HEK293T (cell line): ENCODE measurements at regions not wholly inside any gene's neighbourhood (a gene's known extent, or its start where the extent isn't known, plus 50 kb on each side); places are given as distances from the start of the nearest gene placed in this dataset.

Experiments used
- CTCF ChIA-PET: fragments of 350-600 bp; formaldehyde crosslinking; extraction: SDS; loops from one replicate; lab custom pipeline; 2021; ENCODE audit warnings: antibody characterized with exemption, inconsistent platforms; lab: Yijun Ruan, JAX
- POLR2A ChIA-PET: fragments of 350-600 bp; formaldehyde crosslinking; extraction: SDS; loops from one replicate; lab custom pipeline; 2020; ENCODE audit warnings: antibody characterized with exemption, inconsistent platforms; lab: Yijun Ruan, JAX
- DNase-seq: peaks from one replicate; pipeline ENCODE4 v3.0.0; 2012; ENCODE audit warnings: mixed read lengths; ENCODE audit errors: extremely low spot score
- ARNT ChIP-seq: fragments of 450-650 bp; IDR thresholded peaks from 2 replicates; pipeline ENCODE4 v1.6.1; 2017; ENCODE audit warnings: mild to moderate bottlenecking
- BHLHE40 ChIP-seq: fragments of 450-650 bp; IDR thresholded peaks from 2 replicates; pipeline ENCODE4 v1.6.1; 2016; ENCODE audit warnings: mild to moderate bottlenecking, moderate library complexity, borderline replicate concordance
- CTBP1 ChIP-seq: fragments of 450-650 bp; IDR thresholded peaks from 2 replicates; pipeline ENCODE4 v1.6.1; 2016; ENCODE audit warnings: borderline replicate concordance
- ELF4 ChIP-seq: fragments of 450-650 bp; IDR thresholded peaks from 2 replicates; pipeline ENCODE4 v1.6.1; 2017; ENCODE audit warnings: antibody characterized with exemption
- FOXA1 ChIP-seq: fragments of 450-650 bp; IDR thresholded peaks from 2 replicates; pipeline ENCODE4 v1.6.1; 2016; ENCODE audit warnings: mild to moderate bottlenecking
- FOXK2 ChIP-seq: fragments of 450-650 bp; IDR thresholded peaks from 2 replicates; pipeline ENCODE4 v1.6.1; 2016; ENCODE audit warnings: mild to moderate bottlenecking
- FOXM1 ChIP-seq: fragments of 450-650 bp; IDR thresholded peaks from 2 replicates; pipeline ENCODE4 v1.6.1; 2017; ENCODE audit warnings: mild to moderate bottlenecking, borderline replicate concordance
- HDGF ChIP-seq: fragments of 450-650 bp; IDR thresholded peaks from 2 replicates; pipeline ENCODE4 v1.6.1; 2017; ENCODE audit warnings: antibody characterized with exemption, borderline replicate concordance
- L3MBTL2 ChIP-seq: fragments of 450-650 bp; conservative IDR thresholded peaks from 2 replicates; pipeline ENCODE4 v1.6.1; 2016; ENCODE audit warnings: mild to moderate bottlenecking
- LEF1 ChIP-seq: fragments of 450-650 bp; IDR thresholded peaks from 2 replicates; pipeline ENCODE4 v1.6.1; 2017; ENCODE audit warnings: mild to moderate bottlenecking, borderline replicate concordance
- NFRKB ChIP-seq: fragments of 450-650 bp; IDR thresholded peaks from 2 replicates; pipeline ENCODE4 v1.6.1; 2016; ENCODE audit warnings: mild to moderate bottlenecking, moderate library complexity
- SP1 ChIP-seq: fragments of 450-650 bp; IDR thresholded peaks from 2 replicates; pipeline ENCODE4 v1.6.1; 2017
- SUZ12 ChIP-seq: fragments of 450-650 bp; IDR thresholded peaks from 2 replicates; pipeline ENCODE4 v1.6.1; 2016; ENCODE audit warnings: mild to moderate bottlenecking
- TARDBP ChIP-seq: fragments of 450-650 bp; IDR thresholded peaks from 2 replicates; pipeline ENCODE4 v1.6.1; 2016
- ZNF384 ChIP-seq: fragments of 450-650 bp; IDR thresholded peaks from 2 replicates; pipeline ENCODE4 v1.6.1; 2016
- TF ChIP-seq, protein P1 (sequence below): fragments of 450-650 bp; IDR thresholded peaks from 2 replicates; pipeline ENCODE4 v1.6.1; 2016

DNA sequence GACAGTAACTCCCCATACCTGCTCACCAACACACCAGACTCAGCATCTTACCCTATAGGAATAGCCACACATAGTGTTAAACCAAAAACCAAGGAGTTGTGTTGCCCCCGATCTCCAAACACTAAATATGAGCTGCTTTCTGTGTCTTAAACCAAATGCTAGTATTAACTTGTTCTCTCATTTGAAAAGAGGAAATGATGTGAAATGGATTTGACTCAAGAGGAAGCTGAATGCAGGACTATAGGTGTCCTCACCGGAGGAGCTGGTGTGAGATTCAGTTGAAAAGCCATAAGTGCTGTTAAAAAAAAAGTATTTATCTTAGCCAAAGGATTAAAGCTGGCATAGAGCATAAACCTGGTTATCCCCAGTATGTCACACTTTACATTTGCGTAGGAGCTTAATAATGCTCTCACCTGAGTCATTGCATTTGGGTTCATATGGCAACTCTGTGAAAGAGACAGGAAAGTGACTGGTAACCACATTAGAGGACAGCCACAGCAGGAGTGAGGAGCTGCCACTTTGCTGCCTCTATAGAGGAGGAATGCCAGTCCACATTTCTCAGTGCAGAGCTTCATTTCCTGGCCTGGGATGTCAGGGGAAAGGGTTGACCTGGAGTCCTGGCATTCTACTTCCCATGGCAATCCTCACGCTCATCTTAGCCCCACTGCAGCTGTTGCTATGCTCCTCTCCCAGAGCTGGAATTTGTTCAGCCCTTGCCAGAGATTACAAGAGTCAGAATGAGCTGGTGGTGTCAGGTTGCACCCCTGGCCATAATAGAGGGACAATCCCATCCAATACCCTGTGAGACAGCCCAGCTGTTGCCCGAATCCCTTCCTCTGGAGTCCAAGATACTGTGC, 143.3 kb upstream of the ANKFN1 start:
- POLR2A ChIA-PET = no interaction called here
- TF ChIP-seq FOXA1 = no peak
- TF ChIP-seq ARNT = no peak
- TF ChIP-seq BHLHE40 = no peak
- DNase-seq = no peak
- CTCF ChIA-PET = no interaction called here

DNA sequence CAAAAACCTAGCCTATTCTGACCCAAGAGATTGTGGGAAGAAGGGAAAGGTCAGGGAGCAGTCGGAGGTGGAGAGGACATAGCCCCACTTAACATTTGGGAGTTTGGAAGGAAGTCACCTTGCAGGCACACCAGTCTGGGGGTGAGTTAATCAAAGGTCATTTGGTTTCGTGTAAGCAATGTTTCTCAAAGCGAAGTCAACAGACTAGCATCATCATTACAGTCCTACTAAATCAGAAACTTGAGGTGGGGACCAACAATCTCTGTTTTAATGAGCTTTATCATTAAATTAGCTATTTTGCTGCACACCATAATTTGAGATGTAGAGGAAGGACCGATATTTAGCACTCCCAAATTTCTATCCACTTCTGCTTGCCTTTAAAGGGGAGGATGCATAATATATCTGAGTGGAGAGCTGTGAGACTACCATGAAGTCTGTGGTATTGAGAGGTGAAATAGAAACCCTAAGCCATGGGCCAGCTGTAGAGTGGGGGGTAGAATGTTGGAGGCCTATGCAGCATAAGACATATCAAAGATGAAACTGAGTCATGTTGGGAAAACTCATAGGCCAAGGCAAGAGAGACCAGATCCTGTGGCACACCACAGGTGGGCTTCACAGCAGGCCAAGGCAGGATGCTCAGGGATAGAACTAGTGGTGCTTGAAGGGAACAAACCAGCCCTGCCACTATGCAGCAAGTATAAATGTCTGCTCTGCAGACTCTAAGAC, 141.7 kb upstream of the ANKFN1 start:
- no peak for DNase-seq
- CTCF ChIA-PET = interaction anchor here (0.5 kb wide), 1 partner anchor 1130 kb away, joined by 3 read pairs; no protein-coding TSS in a partner anchor
- TF ChIP-seq ARNT = no peak
- TF ChIP-seq, protein P1, sequence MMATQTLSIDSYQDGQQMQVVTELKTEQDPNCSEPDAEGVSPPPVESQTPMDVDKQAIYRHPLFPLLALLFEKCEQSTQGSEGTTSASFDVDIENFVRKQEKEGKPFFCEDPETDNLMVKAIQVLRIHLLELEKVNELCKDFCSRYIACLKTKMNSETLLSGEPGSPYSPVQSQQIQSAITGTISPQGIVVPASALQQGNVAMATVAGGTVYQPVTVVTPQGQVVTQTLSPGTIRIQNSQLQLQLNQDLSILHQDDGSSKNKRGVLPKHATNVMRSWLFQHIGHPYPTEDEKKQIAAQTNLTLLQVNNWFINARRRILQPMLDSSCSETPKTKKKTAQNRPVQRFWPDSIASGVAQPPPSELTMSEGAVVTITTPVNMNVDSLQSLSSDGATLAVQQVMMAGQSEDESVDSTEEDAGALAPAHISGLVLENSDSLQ = no peak
- no peak for TF ChIP-seq NFRKB
- no peak for TF ChIP-seq SP1
- no peak for TF ChIP-seq FOXA1
- TF ChIP-seq HDGF = no peak
- TF ChIP-seq LEF1 = no peak
- TF ChIP-seq L3MBTL2 = no peak
- no peak for TF ChIP-seq ZNF384
- no peak for TF ChIP-seq TARDBP
- TF ChIP-seq FOXM1 = no peak
- TF ChIP-seq ELF4 = no peak
- no peak for TF ChIP-seq CTBP1
- no peak for TF ChIP-seq SUZ12
- no peak for TF ChIP-seq BHLHE40
- TF ChIP-seq FOXK2 = no peak

DNA sequence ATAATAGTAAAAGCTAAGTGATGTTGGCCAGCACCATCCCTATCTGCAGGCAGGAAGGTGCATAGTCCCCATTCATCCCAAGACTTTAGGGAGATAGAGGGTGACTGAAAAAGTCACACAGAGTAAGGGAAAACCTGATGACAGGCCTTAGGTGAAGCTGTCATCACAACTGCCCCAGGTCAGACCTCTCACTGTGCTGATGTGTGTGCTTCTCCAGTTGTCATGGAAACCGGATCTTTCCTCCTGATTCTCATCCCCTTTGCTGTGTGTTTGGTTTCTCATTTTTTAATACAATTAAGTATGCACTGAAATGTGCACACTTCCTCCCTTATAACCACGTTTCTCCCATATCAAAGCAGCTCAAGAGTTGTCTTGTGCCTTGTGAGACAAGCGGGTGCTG, 135.1 kb upstream of the ANKFN1 start:
- no peak for TF ChIP-seq FOXM1
- no peak for TF ChIP-seq LEF1
- TF ChIP-seq HDGF = no peak
- no peak for TF ChIP-seq TARDBP
- TF ChIP-seq ELF4 = no peak
- no peak for TF ChIP-seq NFRKB
- no peak for TF ChIP-seq FOXK2
- TF ChIP-seq L3MBTL2 = no peak
- TF ChIP-seq ARNT = no peak
- no peak for TF ChIP-seq SP1
- TF ChIP-seq ZNF384 = no peak
- no peak for TF ChIP-seq CTBP1
- TF ChIP-seq, protein P1 = no peak
- TF ChIP-seq SUZ12 = no peak
- no peak for TF ChIP-seq FOXA1
- no peak for TF ChIP-seq BHLHE40
- POLR2A ChIA-PET = no interaction called here
- DNase-seq = no peak
- CTCF ChIA-PET = no interaction called here

More for the DNA sequence above, 141.7 kb upstream of the ANKFN1 start:
- POLR2A ChIA-PET = no interaction called here

DNA sequence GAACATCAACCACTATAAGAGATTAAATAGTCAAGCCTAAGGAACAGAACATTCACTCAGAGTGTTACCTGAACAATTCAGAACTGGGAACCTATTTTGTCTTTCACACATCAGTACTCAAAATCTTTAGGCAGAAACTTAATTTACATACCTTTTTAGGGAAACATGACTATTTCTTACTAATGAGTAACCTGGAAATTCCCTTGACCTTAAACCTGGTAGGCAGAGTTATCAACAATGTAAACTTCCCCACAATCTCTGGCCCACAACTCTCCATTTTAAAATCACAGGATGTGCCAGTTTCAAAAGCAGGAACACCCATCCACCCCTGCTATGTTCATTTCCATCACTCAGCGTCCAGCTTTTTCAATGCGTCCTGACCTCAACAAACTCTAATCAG, 132.9 kb upstream of the ANKFN1 start:
- CTCF ChIA-PET = no interaction called here
- POLR2A ChIA-PET = no interaction called here
- TF ChIP-seq FOXA1 = no peak
- no peak for TF ChIP-seq ELF4
- TF ChIP-seq CTBP1 = no peak
- no peak for TF ChIP-seq TARDBP
- TF ChIP-seq BHLHE40 = no peak
- TF ChIP-seq SUZ12 = no peak
- no peak for TF ChIP-seq NFRKB
- TF ChIP-seq L3MBTL2 = no peak
- TF ChIP-seq ZNF384 = no peak
- no peak for TF ChIP-seq FOXM1
- no peak for TF ChIP-seq ARNT
- TF ChIP-seq HDGF = no peak
- TF ChIP-seq SP1 = no peak
- no peak for TF ChIP-seq LEF1
- TF ChIP-seq, protein P1 = no peak
- TF ChIP-seq FOXK2 = no peak
- DNase-seq = no peak

DNA sequence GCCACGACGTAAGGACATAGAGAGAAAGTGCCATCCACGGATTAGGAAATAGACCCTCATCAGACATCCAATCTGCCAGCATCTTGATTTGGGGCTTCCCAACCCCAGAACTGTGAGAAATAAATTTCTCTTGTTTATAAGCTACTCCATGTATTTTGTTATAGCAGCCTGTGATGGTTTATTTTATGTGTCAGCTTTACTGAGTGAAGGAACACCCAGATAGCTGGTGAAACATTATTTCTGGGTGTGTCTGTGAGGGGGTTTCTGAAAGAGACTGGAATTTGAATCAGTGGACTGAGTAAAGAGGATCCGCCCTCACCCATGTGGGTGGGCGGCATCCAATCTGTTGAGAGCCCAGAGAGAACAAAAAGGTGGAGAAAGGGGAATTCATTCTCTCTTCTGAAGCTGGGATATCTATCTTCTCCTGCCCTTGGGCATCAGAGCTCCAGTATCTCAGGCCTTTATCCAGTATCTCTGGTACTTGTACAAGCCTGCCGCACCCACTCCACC, 131.5 kb upstream of the ANKFN1 start:
- POLR2A ChIA-PET = no interaction called here
- CTCF ChIA-PET = no interaction called here
- no peak for DNase-seq
- TF ChIP-seq, protein P1 = no peak
- no peak for TF ChIP-seq SP1
- no peak for TF ChIP-seq CTBP1
- TF ChIP-seq FOXK2 = no peak
- no peak for TF ChIP-seq TARDBP
- TF ChIP-seq HDGF = no peak
- TF ChIP-seq FOXA1 = no peak
- TF ChIP-seq ZNF384 = no peak
- TF ChIP-seq ELF4 = no peak
- TF ChIP-seq L3MBTL2 = no peak
- TF ChIP-seq SUZ12 = no peak
